IMR-90 (cell line): ENCODE measurements at regions not wholly inside any gene's neighbourhood (a gene's known extent, or its start where the extent isn't known, plus 50 kb on each side); places are given as distances from the start of the nearest gene placed in this dataset.

Source experiments
- ATAC-seq: fragments of 200-7000 bp; cut with Tn5 transposase; 2 replicates; pipeline ENCODE4 v1.9.1; 2020; ENCODE audit warnings: low read depth, mild to moderate bottlenecking, moderate library complexity
- BruUV-seq: library from RNA; stranded (reverse); fragments of 400-500 nt; replicated peaks from 2 replicates; lab custom pipeline; 2021; lab: Mats Ljungman, UMichigan
- CTCF ChIA-PET: fragments of 300-600 bp; formaldehyde crosslinking; extraction: SDS; loops from one replicate; lab custom pipeline; 2021; ENCODE audit warnings: antibody characterized with exemption; lab: Yijun Ruan, JAX
- POLR2A ChIA-PET: fragments of 300-600 bp; sonication (Branson Sonifier 250); formaldehyde crosslinking; loops from one replicate; lab custom pipeline; 2022; ENCODE audit warnings: antibody characterized with exemption; ENCODE audit not compliant: unreplicated experiment; lab: Charles Lee
- DNase-seq: peaks from one replicate; pipeline ENCODE4 v3.0.0; 2013
- H2AFZ ChIP-seq: replicated peaks from 2 replicates; pipeline ENCODE3; 2013; ENCODE audit warnings: low read length, mild to moderate bottlenecking; ENCODE audit not compliant: poor library complexity
- H2AK5ac ChIP-seq: 2 replicates; pipeline ENCODE4 v1.6.1; 2013; ENCODE audit warnings: low read depth, low read length, inconsistent platforms
- H2AK9ac ChIP-seq: replicated peaks from 2 replicates; pipeline ENCODE3; 2013; ENCODE audit warnings: mild to moderate bottlenecking, low read depth, low read length, moderate library complexity; ENCODE audit not compliant: poor library complexity
- H2BK120ac ChIP-seq: 2 replicates; pipeline ENCODE4 v1.6.1; 2013; ENCODE audit warnings: low read depth, low read length, inconsistent platforms
- H2BK15ac ChIP-seq: 3 replicates; pipeline ENCODE4 v1.6.1; 2013; ENCODE audit warnings: low read depth, low read length, inconsistent platforms
- H2BK20ac ChIP-seq: 2 replicates; pipeline ENCODE4 v1.6.1; 2013; ENCODE audit warnings: low read depth, mild to moderate bottlenecking, inconsistent platforms, low read length, moderate library complexity
- H2BK5ac ChIP-seq: 2 replicates; pipeline ENCODE4 v1.6.1; 2013; ENCODE audit warnings: mild to moderate bottlenecking, low read depth, low read length, inconsistent platforms; ENCODE audit not compliant: poor library complexity, severe bottlenecking
- H3K14ac ChIP-seq: replicated peaks from 2 replicates; pipeline ENCODE4 v1.6.1; 2013; ENCODE audit warnings: low read depth, low read length, inconsistent platforms
- H3K18ac ChIP-seq: 2 replicates; pipeline ENCODE4 v1.6.1; 2013; ENCODE audit warnings: low read depth, low read length, control low read depth
- H3K23ac ChIP-seq: 2 replicates; pipeline ENCODE4 v1.6.1; 2013; ENCODE audit warnings: low read depth, low read length, inconsistent platforms
- H3K27ac ChIP-seq: 2 replicates; pipeline ENCODE4 v1.5.1; 2013; ENCODE audit warnings: mild to moderate bottlenecking, control low read depth, low read length; ENCODE audit not compliant: insufficient read depth
- H3K27me3 ChIP-seq: 2 replicates; pipeline ENCODE4 v1.6.1; 2013; ENCODE audit warnings: low read length; ENCODE audit not compliant: control insufficient read depth, insufficient read depth
- H3K36me3 ChIP-seq: 2 replicates; pipeline ENCODE4 v1.6.1; 2013; ENCODE audit warnings: low read length, mixed read lengths; ENCODE audit not compliant: control insufficient read depth, insufficient read depth
- H3K4ac ChIP-seq: 2 replicates; pipeline ENCODE4 v1.6.1; 2013; ENCODE audit warnings: low read depth, low read length, inconsistent platforms
- H3K4me1 ChIP-seq: 2 replicates; pipeline ENCODE4 v1.6.1; 2013; ENCODE audit warnings: low read length, mixed read lengths; ENCODE audit not compliant: control insufficient read depth, insufficient read depth
- H3K4me2 ChIP-seq: 2 replicates; pipeline ENCODE4 v1.6.1; 2013; ENCODE audit warnings: low read depth, mild to moderate bottlenecking, control low read depth, low read length, moderate library complexity
- H3K4me3 ChIP-seq: 2 replicates; pipeline ENCODE4 v1.5.1; 2013; ENCODE audit warnings: low read depth, mild to moderate bottlenecking, control low read depth, low read length, moderate library complexity; ENCODE audit not compliant: insufficient read depth
- H3K56ac ChIP-seq: 2 replicates; pipeline ENCODE4 v1.6.1; 2013; ENCODE audit warnings: low read length, inconsistent platforms; ENCODE audit not compliant: insufficient read depth; ENCODE audit errors: extremely low read depth
- H3K79me1 ChIP-seq, 2 experiments: 2 replicates each; pipeline ENCODE4 v1.6.1; 2013; ENCODE audit warnings: low read length in 2 of 2, inconsistent platforms in 1 of 2, low read depth in 1 of 2
- H3K9ac ChIP-seq: 2 replicates; pipeline ENCODE4 v1.6.1; 2013; ENCODE audit warnings: low read depth, low read length, control low read depth
- H3K9me1 ChIP-seq: 2 replicates; pipeline ENCODE4 v1.6.1; 2013; ENCODE audit warnings: low read length, inconsistent platforms; ENCODE audit not compliant: insufficient read depth
- H3K9me3 ChIP-seq: 2 replicates; pipeline ENCODE4 v1.6.1; 2013; ENCODE audit warnings: low read length; ENCODE audit not compliant: control insufficient read depth, insufficient read depth
- H4K20me1 ChIP-seq: 2 replicates; pipeline ENCODE4 v1.6.1; 2013; ENCODE audit warnings: low read length, inconsistent platforms; ENCODE audit not compliant: insufficient read depth
- H4K5ac ChIP-seq: 2 replicates; pipeline ENCODE4 v1.6.1; 2013; ENCODE audit warnings: mild to moderate bottlenecking, low read depth, low read length, control low read depth
- H4K8ac ChIP-seq, 2 experiments: 2 replicates each; pipeline ENCODE4 v1.6.1; 2013; ENCODE audit warnings: low read depth in 2 of 2, low read length in 2 of 2, control low read depth in 1 of 2, inconsistent platforms in 1 of 2
- H4K91ac ChIP-seq: 2 replicates; pipeline ENCODE4 v1.6.1; 2013; ENCODE audit warnings: low read depth, low read length, inconsistent platforms; ENCODE audit not compliant: insufficient read depth
- CEBPB ChIP-seq: IDR thresholded peaks from 2 replicates; pipeline ENCODE4 v1.6.1; 2012; ENCODE audit warnings: low read depth, low read length, improper control_type of control experiment
- MXI1 ChIP-seq: IDR thresholded peaks from 2 replicates; pipeline ENCODE4 v1.6.1; 2012; ENCODE audit warnings: low read depth, mild to moderate bottlenecking, low read length, moderate library complexity, borderline replicate concordance
- POLR2A ChIP-seq: IDR thresholded peaks from 2 replicates; pipeline ENCODE4 v1.6.1; 2012; ENCODE audit warnings: mild to moderate bottlenecking, low read depth, low read length
- WGBS, 2 experiments: methylation state at CpG; one replicate each; pipeline versions ENCODE4 v1.1.5 to v1.1.7; 2013; ENCODE audit warnings: missing lambda C conversion rate in 2 of 2; ENCODE audit not compliant: insufficient read length in 1 of 2; ENCODE audit errors: extremely low coverage in 2 of 2; 5-methylcytosine and 5-hydroxymethylcytosine counted together
- dilution Hi-C: fragments of 300-500 bp; cut with HindIII; formaldehyde crosslinking; loops from one replicate; pipeline ENCODE4 v1.14.3; 2018; ENCODE audit warnings: low sequenced_read_pairs; ENCODE audit not compliant: unreplicated experiment
- in situ Hi-C: fragments of 300-500 bp; cut with MboI; formaldehyde crosslinking; loops from 3 replicates; pipeline ENCODE4 v1.14.3; 2019; ENCODE audit warnings: low sequenced_read_pairs, inconsistent platforms, mixed read lengths
- intact Hi-C: fragments of 100-400 bp; cut with micrococcal nuclease; formaldehyde crosslinking; loops from 2 replicates; pipeline ENCODE4 v1.10.0; 2022

GRCh38 chr2:175253871-175254270 lies 72.4 kb upstream of the ATP5MC3 start:
- Histone ChIP-seq H3K9me1 (no peaks in the 10 kb centered on the region), H3K9ac (no peak overlapping the region), H3K18ac (no peak overlapping the region), H3K36me3 (no peaks in the 10 kb centered on the region), H3K79me1 (no peaks in the 10 kb centered on the region), H2AFZ (no peak overlapping the region), H3K4me3 (no peak overlapping the region), H4K91ac (no peak overlapping the region), H4K8ac (no peak overlapping the region), H4K20me1 (no peaks in the 10 kb centered on the region), H3K4me2 (no peak overlapping the region), H3K9me3 (no peaks in the 10 kb centered on the region), H3K4ac (no peak overlapping the region), H3K4me1 (no peaks in the 10 kb centered on the region), H2BK120ac (no peak overlapping the region), H2BK15ac (no peak overlapping the region), H2BK5ac (no peak overlapping the region), H3K56ac (no peak overlapping the region), H2BK20ac (no peak overlapping the region), H3K23ac (no peak overlapping the region), H2AK9ac (no peak overlapping the region), H3K14ac (no peak overlapping the region), H2AK5ac (no peak overlapping the region), H4K5ac (no peak overlapping the region), H3K27ac (no peak overlapping the region), H3K27me3 (peaks cover 5% of the 10 kb centered on the region)
- dilution Hi-C loops (no loop called here), in situ Hi-C loops (loop anchor here (25.0 kb wide), 1 partner anchor 217 kb away; no protein-coding TSS in a partner anchor), intact Hi-C loops (loop anchor here (5.0 kb wide), 1 partner anchor 843 kb away; the partner anchor contains the start of gene HOXD12)
- CTCF ChIA-PET: no interaction called here
- POLR2A ChIA-PET: no interaction called here
- no TSS peak for BruUV-seq
- WGBS, 2 experiments: no CpG with 5 or more reads among the region's 3 CpGs
- ATAC-seq (no peak), DNase-seq (no peak)
- TF ChIP-seq MXI1: no peak
- no peak for TF ChIP-seq POLR2A
- no peak for TF ChIP-seq CEBPB
